ENCODE measurements at regions not wholly inside any gene's neighbourhood (a gene's known extent, or its start where the extent isn't known, plus 50 kb on each side); places are given as distances from the start of the nearest gene placed in this dataset.

DNA sequence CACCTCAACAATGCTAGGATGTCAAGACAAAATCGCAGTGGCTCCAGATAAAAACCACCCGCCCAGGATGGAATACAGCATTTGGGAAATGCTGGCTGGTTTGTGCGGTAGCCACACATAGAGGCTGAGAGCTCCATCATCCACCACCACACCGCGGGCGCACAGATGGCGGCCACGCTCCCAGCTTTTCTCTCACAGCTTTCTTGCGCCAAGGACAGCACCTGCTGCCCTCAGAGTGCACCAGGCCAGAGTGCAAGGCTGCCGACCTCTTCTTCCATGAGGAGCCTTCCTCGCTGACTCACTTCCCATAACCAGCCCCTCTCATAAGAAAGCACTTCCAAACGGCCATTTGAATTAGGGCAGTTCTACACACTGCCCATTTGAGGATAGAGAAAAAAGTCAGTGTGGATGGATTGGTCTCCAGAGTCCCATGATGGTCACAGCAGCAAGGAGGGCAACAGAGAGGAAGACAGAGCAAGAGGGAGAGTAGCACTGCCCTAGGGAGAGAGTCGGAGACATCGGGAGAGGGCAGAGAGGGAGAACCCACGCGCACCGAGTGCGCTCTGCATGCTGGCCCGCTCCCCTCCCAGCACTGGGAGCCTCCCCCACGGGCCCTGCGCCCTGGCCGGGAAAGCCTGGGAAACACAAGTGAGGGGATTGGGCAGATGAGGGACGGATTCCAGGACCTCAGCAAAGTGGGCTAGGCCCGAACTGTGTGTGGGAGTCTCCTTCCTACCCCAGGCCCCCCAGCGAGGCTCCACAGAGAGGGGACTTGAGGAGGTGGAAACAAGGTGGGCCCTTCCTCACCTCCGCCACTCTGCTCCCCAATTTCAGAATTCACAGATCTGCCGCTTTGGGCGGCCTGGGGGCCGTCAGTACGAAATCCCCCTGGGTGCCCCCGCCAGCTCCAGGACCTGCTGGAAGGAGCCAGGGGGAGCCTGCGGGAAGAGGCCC, 156.9 kb downstream of the USP12 start:
- Mint-ChIP-seq H3K27me3 (ENCODE audit: low read depth in 3 of 3) (peaks cover 0 to 2% (median 1%) of the 10 kb centered on the region in 3 donors), H3K27ac (no peak overlapping the region), H3K4me1 (no peaks in the 10 kb centered on the region), H3K9me3 (no peaks in the 10 kb centered on the region), H3K36me3 (no peaks in the 10 kb centered on the region), H3K4me3 (no peak overlapping the region)
- DNase-seq, result no peak

DNA sequence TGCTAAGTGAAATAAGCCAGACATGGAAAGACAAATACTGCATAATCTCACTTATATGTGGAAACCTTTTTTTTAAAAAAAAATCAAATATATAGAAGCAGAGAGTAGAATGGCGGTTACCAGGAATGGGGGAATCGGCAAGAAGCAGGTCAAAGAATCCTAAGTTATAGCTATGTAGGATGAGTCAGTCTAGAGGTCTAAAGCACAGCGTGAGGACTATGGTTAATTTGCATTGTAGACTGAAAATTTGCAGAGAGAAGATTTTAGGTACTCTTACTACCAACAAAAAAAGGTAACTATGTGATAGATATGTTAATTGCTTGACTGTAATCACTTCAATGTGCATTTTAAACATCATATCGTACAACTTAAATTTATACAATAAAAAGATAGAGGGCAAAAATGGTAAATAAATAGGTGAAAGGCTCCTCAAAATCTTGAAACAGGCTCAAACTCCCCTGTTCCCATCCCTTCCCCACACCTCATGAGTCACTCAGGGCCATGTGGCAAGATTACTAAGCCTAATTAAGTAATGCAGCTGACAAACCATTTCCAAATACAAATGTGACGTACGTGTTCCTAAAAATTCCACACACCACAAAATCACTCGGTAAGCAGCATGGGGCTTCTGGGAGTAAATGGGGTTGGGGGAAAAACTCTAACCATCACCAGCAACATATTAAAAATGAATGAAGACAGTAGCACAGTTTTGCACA, 159.0 kb downstream of the USP12 start:
- H3K27me3 Mint-ChIP-seq (ENCODE audit: low read depth in 3 of 3), result peaks cover 0 to 3% (median 0%) of the 10 kb centered on the region in 3 donors
- no peak overlapping the region for H3K27ac Mint-ChIP-seq
- no peaks in the 10 kb centered on the region for H3K4me1 Mint-ChIP-seq
- no peak overlapping the region for H3K4me3 Mint-ChIP-seq
- no peaks in the 10 kb centered on the region for H3K9me3 Mint-ChIP-seq
- H3K36me3 Mint-ChIP-seq, result no peaks in the 10 kb centered on the region
- DNase-seq, result no peak

DNA sequence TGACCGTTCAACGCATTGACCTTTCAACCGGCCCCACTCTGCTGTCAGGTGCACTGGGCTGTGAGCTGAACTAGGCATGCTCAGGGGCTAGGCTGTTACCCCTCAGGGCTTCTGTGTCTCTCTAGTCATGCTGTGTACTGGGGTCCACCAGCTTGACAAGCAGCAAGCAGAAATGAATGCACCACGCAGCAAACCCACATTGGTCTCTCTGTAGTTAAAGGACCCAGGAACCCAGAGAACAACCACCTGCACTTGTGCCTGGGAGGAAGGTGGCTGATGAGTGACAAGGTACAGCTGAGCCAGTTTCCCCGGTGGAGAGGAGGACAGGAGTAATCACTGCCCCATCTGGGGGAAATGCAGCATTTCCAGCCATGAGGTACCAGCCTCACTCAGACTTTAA, 159.9 kb downstream of the USP12 start:
- Mint-ChIP-seq H3K4me3 (no peak overlapping the region), H3K27ac (no peak overlapping the region), H3K9me3 (no peaks in the 10 kb centered on the region), H3K36me3 (no peaks in the 10 kb centered on the region), H3K4me1 (no peaks in the 10 kb centered on the region), H3K27me3 (ENCODE audit: low read depth in 3 of 3) (peaks cover 0 to 2% (median 0%) of the 10 kb centered on the region in 3 donors)
- DNase-seq, result no peak

DNA sequence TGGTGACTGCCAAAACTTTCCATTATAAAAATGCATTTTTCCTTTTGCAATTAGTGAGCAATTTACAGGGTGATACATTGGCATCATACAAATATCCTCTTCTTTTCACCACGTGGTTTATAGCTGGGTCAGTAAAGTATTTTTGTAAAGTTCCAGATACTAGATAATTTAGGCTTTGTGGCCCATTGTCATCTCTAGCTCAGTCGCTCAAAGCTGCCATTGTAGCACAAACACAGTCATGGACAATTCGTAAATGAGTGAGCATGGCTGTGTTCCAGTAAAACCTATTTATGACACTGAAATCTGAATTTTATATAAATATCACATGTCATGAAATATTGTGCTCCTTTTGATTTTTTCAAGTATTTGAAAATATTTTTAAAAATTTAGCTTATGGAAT, 162.9 kb downstream of the USP12 start:
- Mint-ChIP-seq H3K4me1 (no peaks in the 10 kb centered on the region), H3K27me3 (ENCODE audit: low read depth in 3 of 3) (peaks cover 0 to 5% (median 3%) of the 10 kb centered on the region in 3 donors), H3K9me3 (no peaks in the 10 kb centered on the region), H3K4me3 (no peak overlapping the region), H3K36me3 (no peaks in the 10 kb centered on the region), H3K27ac (no peak overlapping the region)
- DNase-seq, result no peak

DNA sequence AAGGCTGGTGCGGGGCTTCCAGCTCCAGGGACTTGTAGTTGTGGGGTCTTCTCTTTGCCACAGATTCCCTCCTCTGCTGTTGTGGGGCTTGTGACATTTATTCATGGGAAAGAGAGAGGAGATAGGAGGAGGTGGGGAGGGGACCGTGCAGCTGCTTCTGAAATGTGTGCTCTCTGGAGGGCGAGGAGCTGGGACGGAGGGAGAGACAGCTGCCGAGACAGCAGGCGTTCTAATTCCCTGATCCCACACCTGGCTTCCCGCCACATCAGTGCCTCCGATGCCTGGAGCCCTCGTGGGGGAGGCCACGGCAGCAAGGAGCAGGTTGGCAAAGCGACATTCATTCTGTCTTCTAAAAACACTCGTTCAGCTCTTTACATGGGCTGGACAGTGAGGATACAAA, 164.4 kb downstream of the USP12 start:
- no peak overlapping the region for H3K27ac Mint-ChIP-seq
- H3K9me3 Mint-ChIP-seq, result no peaks in the 10 kb centered on the region
- H3K36me3 Mint-ChIP-seq, result no peaks in the 10 kb centered on the region
- peaks cover 3 to 5% (median 5%) of the 10 kb centered on the region in 3 donors for H3K27me3 Mint-ChIP-seq (ENCODE audit: low read depth in 3 of 3)
- no peak for DNase-seq
- H3K4me3 Mint-ChIP-seq, result no peak overlapping the region
- no peaks in the 10 kb centered on the region for H3K4me1 Mint-ChIP-seq

DNA sequence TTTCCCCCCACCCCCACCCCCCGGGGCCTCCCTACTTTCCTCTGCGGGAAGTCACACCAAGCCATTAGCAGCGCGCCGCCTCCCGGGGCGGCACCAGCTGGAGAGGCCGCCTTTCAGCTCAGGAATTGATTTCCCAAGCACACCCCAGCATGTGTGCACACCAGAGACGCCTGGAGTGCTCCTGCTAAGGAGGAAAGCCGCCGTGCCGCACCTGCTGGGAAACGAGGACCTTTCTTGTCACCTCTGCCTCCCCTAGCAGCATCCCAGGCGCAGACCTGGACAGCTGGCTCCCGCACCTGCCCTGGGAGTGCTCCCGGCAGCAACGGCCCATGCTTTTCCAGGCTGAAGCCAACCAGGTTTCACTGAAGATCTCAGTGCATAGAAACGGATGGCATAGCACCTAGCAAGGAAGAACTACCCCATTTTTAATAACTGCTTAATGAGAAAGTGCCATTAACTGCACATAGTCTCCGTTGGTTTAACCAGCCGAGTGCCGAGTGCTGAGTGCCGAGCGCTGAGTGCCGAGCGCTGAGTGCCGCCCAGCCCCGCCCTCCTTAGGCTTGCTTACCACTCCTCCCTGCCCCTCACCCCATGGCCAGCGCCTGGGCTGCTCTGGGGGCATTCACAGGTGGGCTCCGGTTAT, 165.0 kb downstream of the USP12 start:
- peaks cover 3 to 5% (median 5%) of the 10 kb centered on the region in 3 donors for H3K27me3 Mint-ChIP-seq (ENCODE audit: low read depth in 3 of 3)
- H3K36me3 Mint-ChIP-seq, result no peaks in the 10 kb centered on the region
- no peak for DNase-seq
- no peaks in the 10 kb centered on the region for H3K4me1 Mint-ChIP-seq
- H3K9me3 Mint-ChIP-seq, result no peaks in the 10 kb centered on the region
- no peak overlapping the region for H3K4me3 Mint-ChIP-seq
- H3K27ac Mint-ChIP-seq, result no peak overlapping the region

DNA sequence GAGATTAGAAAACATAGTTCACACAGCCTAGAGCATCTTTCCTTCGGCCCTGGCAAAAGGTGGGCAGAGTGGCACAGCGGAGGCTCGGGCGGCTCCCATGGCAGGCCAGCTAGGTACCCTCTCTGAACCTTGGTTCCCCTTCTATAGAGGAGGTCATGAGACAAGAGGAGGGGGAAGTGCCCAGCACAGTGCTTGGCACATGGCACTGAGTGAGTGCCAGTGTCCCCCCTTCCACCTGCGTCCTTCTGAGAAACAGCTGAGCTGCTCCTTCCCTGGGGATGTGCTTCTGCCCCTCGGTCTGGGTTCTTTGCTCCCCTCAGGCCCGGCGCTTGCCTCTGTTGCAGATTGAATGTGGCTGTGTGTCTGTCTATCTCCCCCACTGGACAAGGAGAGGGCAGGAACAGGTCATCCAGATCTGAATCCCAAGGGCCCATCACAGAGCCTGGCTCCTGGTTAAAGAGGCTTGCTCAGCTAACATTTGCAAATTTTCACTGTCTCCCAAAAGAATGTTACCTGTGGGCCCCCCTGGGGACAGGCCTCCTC, 165.6 kb downstream of the USP12 start:
- H3K27ac Mint-ChIP-seq, result no peak overlapping the region

DNA sequence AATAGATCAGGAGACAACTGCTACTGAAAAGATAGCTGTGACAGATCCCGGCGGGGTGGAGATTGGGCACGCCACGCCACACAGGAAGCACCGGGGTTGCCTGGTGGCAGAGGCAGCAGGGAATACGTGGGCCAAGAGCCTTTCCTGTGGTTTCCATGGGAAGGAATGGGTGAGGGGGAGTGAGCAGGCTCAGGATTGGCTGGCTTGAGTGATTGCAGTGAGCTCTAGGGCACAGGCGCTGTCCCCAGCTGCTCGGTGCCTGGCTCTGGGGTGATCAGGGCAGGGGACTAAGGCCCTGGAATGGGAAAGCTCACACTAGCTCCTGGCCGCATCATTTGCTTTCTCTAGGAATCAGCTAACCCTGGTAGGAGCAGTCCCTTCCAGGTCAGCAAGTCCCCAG, 166.1 kb downstream of the USP12 start:
- Mint-ChIP-seq H3K27me3 (ENCODE audit: low read depth in 3 of 3) (peaks cover 3 to 5% (median 5%) of the 10 kb centered on the region in 3 donors), H3K36me3 (no peaks in the 10 kb centered on the region), H3K27ac (no peak overlapping the region), H3K4me3 (no peak overlapping the region), H3K4me1 (no peaks in the 10 kb centered on the region), H3K9me3 (no peaks in the 10 kb centered on the region)
- no peak for DNase-seq

More for the DNA sequence above, 165.6 kb downstream of the USP12 start:
- no peak overlapping the region for H3K4me3 Mint-ChIP-seq
- peaks cover 3 to 5% (median 5%) of the 10 kb centered on the region in 3 donors for H3K27me3 Mint-ChIP-seq (ENCODE audit: low read depth in 3 of 3)
- H3K9me3 Mint-ChIP-seq, result no peaks in the 10 kb centered on the region
- no peak for DNase-seq
- no peaks in the 10 kb centered on the region for H3K4me1 Mint-ChIP-seq
- H3K36me3 Mint-ChIP-seq, result no peaks in the 10 kb centered on the region

DNA sequence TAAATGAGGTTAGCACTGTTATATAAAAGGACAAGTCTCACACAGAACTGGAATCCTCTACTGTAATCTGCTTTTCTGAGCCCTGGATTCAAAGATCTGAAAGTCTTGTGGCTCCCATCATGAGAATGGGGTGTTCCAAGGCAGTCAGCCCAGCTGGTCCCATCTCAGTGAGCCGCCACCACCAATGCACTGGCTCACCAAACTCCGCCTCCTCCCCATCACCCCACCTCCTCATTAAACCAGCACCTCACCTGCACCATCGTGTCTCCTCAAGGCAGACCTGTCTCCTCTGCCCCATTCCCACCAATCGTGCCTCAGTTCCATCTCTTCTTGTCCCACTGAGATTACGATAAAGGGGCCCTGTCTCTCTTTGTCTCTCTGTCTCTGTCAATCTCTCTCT, 166.7 kb downstream of the USP12 start:
- DNase-seq, result no peak
- Mint-ChIP-seq H3K4me3 (no peak overlapping the region), H3K4me1 (no peaks in the 10 kb centered on the region), H3K9me3 (no peaks in the 10 kb centered on the region), H3K27ac (no peak overlapping the region), H3K27me3 (ENCODE audit: low read depth in 3 of 3) (peaks cover 3 to 5% (median 5%) of the 10 kb centered on the region in 3 donors), H3K36me3 (no peaks in the 10 kb centered on the region)

DNA sequence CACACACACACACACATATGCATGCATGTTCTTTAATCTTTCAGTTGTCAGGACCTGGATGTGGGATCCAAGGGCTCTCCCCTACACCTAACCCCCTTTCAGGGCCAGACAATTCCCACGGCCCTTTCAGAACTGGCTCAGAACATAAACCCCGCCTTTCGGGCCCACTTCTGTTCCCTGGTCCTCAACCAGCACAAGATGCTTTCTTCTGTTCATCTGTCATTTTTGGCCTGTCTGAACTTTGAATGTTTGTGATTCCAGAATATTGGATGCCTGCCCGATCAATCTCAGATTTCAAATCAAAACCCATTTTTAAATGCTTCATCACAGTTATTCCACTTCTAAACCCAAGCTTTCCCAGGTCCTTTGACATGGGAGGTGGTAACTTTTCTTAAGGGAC, 167.3 kb downstream of the USP12 start:
- Mint-ChIP-seq H3K27me3 (ENCODE audit: low read depth in 3 of 3) (peaks cover 3 to 5% (median 5%) of the 10 kb centered on the region in 3 donors), H3K36me3 (no peaks in the 10 kb centered on the region), H3K9me3 (no peaks in the 10 kb centered on the region), H3K27ac (no peak overlapping the region), H3K4me3 (no peak overlapping the region), H3K4me1 (no peaks in the 10 kb centered on the region)
- no peak for DNase-seq

DNA sequence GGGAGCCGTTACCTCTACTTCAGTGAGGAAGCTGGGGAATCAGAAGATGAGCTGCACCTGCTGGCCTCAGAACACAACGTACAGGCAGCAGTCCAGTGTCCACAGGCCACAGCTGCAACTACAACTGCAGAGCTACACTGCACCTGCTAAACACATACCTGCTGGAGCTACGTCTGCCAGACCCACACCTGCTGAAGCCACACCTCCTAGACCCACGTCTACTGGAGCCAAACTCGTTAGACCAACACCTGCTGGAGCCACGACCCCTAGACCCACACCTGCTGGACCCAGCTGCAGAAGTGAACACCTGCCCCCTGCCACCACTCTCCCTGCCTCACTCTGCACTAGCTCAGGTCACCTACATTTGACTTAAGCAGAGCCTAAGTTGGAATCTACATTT, 169.9 kb downstream of the USP12 start:
- no peak overlapping the region for H3K4me3 Mint-ChIP-seq
- H3K27me3 Mint-ChIP-seq (ENCODE audit: low read depth in 3 of 3), result peaks cover 3 to 5% (median 3%) of the 10 kb centered on the region in 3 donors
- H3K27ac Mint-ChIP-seq, result no peak overlapping the region

DNA sequence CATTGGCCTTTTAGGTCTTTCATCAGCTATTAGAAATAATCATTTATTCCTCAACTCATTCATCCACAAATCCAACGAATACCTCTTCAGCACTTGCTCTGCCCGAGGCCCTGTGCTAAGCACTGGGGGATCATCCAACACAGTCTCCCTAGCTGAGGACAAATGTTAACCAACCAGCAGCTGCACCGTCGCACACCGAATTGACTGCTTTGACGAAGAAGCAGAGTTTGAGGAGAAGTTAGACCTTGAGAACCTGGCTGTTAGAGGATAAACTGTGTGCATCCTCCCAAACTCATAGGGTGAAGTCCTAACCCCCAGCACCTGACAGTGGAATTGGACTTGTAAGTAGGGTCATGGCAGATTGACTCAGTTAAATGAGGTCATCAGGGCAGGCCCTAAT, 170.9 kb downstream of the USP12 start:
- H3K27ac Mint-ChIP-seq, result no peak overlapping the region
- H3K27me3 Mint-ChIP-seq (ENCODE audit: low read depth in 3 of 3), result peaks cover 3 to 5% (median 4%) of the 10 kb centered on the region in 3 donors
- H3K9me3 Mint-ChIP-seq, result no peaks in the 10 kb centered on the region
- no peak overlapping the region for H3K4me3 Mint-ChIP-seq
- no peaks in the 10 kb centered on the region for H3K36me3 Mint-ChIP-seq
- peaks cover 7 to 12% of the 10 kb centered on the region in 2 donors for H3K4me1 Mint-ChIP-seq
- no peak for DNase-seq

More for the DNA sequence above, 169.9 kb downstream of the USP12 start:
- Mint-ChIP-seq H3K9me3 (no peaks in the 10 kb centered on the region), H3K4me1 (peaks cover 7 to 12% of the 10 kb centered on the region in 2 donors), H3K36me3 (no peaks in the 10 kb centered on the region)
- DNase-seq, result no peak

DNA sequence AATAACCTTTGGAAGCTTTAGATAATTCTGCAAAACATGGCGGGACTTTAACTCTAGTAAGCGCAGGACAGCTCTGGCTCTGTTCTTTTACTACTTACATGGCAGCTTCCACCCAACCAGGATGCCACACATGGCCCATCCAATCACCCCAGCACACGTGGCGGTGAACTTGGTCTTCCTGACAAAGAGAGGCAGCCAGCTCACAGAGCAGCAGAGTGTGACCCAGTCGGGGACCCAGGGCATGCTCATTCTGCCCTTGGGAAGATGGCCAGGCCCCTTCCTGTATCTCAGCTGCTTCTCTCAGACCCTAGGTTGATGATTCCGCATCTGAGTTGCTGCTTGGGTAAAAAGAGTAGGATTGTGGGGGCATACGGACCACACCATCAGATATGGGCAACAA, 172.1 kb downstream of the USP12 start:
- peaks cover 0 to 7% (median 3%) of the 10 kb centered on the region in 3 donors for H3K27me3 Mint-ChIP-seq (ENCODE audit: low read depth in 3 of 3)
- H3K27ac Mint-ChIP-seq, result no peak overlapping the region
- DNase-seq, result no peak
- no peak overlapping the region for H3K4me3 Mint-ChIP-seq
- peaks cover 7 to 12% of the 10 kb centered on the region in 2 donors for H3K4me1 Mint-ChIP-seq
- no peaks in the 10 kb centered on the region for H3K36me3 Mint-ChIP-seq
- no peaks in the 10 kb centered on the region for H3K9me3 Mint-ChIP-seq

DNA sequence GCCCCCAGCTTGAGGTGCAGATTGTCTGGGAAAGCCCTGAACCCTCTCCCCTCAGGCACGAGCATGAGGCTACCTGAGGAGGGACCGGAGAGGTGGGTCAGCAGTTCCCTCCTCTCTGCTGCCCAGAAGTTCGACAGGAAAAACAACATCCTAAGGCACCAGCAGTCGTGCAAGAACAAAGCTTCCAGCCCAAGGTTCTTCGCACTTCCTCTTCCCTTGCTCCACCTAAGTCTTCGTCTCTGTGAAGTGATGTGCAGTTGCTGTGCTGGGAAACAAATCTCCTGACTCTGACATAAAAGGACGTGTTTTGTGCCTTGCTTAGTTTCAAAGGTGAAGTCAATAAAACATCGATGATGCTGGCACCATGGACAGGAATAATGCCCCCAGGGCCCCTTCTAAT, 173.3 kb downstream of the USP12 start:
- Mint-ChIP-seq H3K4me3 (no peak overlapping the region), H3K36me3 (no peaks in the 10 kb centered on the region), H3K27ac (no peak overlapping the region), H3K4me1 (peaks cover 7 to 12% of the 10 kb centered on the region in 2 donors), H3K27me3 (ENCODE audit: low read depth in 3 of 3) (peaks cover 0 to 7% (median 1%) of the 10 kb centered on the region in 3 donors), H3K9me3 (no peaks in the 10 kb centered on the region)
- no peak for DNase-seq

Measured in immature natural killer cell (primary cell).